WTC11 (cell line): ENCODE measurements at regions not wholly inside any gene's neighbourhood (a gene's known extent, or its start where the extent isn't known, plus 50 kb on each side); places are given as distances from the start of the nearest gene placed in this dataset.

Experiments
- ATF2 ChIP-seq: sonication (generic); formaldehyde crosslinking; IDR thresholded peaks from 2 replicates; pipeline ENCODE4 v1.8.1; 2022; ENCODE audit warnings: low read depth, missing genetic modification reagents, borderline replicate concordance
- FOXK1 ChIP-seq: sonication (generic); formaldehyde crosslinking; IDR thresholded peaks from 2 replicates; pipeline ENCODE4 v1.8.0; 2022; ENCODE audit warnings: mild to moderate bottlenecking, moderate library complexity, missing genetic modification reagents
- MAX ChIP-seq: sonication (generic); formaldehyde crosslinking; IDR thresholded peaks from 2 replicates; pipeline ENCODE4 v1.8.0; 2022; ENCODE audit warnings: mild to moderate bottlenecking, missing genetic modification reagents
- NFYB ChIP-seq: sonication (generic); formaldehyde crosslinking; conservative IDR thresholded peaks from 2 replicates; pipeline ENCODE4 v1.8.0; 2022; ENCODE audit warnings: low read depth, missing genetic modification reagents
- TEAD1 ChIP-seq: sonication (generic); formaldehyde crosslinking; IDR thresholded peaks from 2 replicates; pipeline ENCODE4 v1.8.0; 2022; ENCODE audit warnings: mild to moderate bottlenecking, missing genetic modification reagents
- TEAD4 ChIP-seq: sonication (generic); formaldehyde crosslinking; IDR thresholded peaks from 2 replicates; pipeline ENCODE4 v1.8.0; 2022; ENCODE audit warnings: mild to moderate bottlenecking, missing genetic modification reagents
- ZNF219 ChIP-seq: sonication (generic); formaldehyde crosslinking; IDR thresholded peaks from 2 replicates; pipeline ENCODE4 v1.8.0; 2023; ENCODE audit warnings: missing genetic modification reagents, mild to moderate bottlenecking, borderline replicate concordance
- ZNF416 ChIP-seq: fragments of 250-450 bp; sonication (Bioruptor Pico); IDR thresholded peaks from 2 replicates; pipeline ENCODE4 v1.9.0; 2021; ENCODE audit warnings: mild to moderate bottlenecking, inconsistent platforms
- TF ChIP-seq, protein P1 (sequence below): sonication (generic); formaldehyde crosslinking; IDR thresholded peaks from 2 replicates; pipeline ENCODE4 v1.8.0; 2022; ENCODE audit warnings: mild to moderate bottlenecking, missing genetic modification reagents
- TF ChIP-seq, protein P2 (sequence below): fragments of 200-600 bp; IDR thresholded peaks from 2 replicates; pipeline ENCODE4 v1.8.0; 2022; ENCODE audit warnings: antibody characterized with exemption
- TF ChIP-seq, protein P3 (sequence below): sonication (generic); formaldehyde crosslinking; IDR thresholded peaks from 2 replicates; pipeline ENCODE4 v1.8.1; 2023; ENCODE audit warnings: mild to moderate bottlenecking, missing genetic modification reagents, moderate library complexity
- TF ChIP-seq, protein P4 (sequence below): sonication (generic); formaldehyde crosslinking; IDR thresholded peaks from 2 replicates; pipeline ENCODE4 v1.8.0; 2023; ENCODE audit warnings: mild to moderate bottlenecking, missing genetic modification reagents

DNA sequence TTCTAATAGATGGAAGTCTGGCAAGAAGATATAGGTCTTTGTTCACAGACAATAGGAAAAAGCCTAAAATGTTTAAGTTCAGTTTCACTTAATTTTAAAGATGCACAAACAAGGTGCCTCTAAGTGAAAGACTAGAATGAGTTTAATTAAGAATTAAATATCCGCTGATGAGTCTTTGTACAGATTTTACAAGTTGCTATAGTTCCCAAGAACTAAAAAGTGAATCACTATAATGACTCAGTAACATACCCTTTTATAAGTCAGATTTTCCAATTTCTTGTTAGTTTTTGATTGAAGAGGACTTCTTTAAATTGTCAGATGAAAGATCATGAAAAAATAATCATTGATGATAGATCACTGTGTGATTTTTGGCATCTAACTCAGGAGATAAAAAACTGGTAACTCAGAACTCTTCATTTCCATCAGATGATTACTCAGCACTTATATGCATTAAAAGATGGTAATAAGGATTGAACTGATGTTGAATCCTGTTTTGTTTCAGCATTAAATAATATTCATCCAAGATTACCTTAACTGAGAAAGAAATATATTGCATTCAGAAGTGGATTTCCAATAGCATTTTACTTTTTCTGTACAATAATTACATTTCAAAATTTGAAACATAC is 59.0 kb upstream of the ST6GALNAC3 start:
- TF ChIP-seq, protein P1, sequence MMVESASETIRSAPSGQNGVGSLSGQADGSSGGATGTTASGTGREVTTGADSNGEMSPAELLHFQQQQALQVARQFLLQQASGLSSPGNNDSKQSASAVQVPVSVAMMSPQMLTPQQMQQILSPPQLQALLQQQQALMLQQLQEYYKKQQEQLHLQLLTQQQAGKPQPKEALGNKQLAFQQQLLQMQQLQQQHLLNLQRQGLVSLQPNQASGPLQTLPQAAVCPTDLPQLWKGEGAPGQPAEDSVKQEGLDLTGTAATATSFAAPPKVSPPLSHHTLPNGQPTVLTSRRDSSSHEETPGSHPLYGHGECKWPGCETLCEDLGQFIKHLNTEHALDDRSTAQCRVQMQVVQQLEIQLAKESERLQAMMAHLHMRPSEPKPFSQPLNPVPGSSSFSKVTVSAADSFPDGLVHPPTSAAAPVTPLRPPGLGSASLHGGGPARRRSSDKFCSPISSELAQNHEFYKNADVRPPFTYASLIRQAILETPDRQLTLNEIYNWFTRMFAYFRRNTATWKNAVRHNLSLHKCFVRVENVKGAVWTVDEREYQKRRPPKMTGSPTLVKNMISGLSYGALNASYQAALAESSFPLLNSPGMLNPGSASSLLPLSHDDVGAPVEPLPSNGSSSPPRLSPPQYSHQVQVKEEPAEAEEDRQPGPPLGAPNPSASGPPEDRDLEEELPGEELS: no peak
- TF ChIP-seq TEAD1: no peak
- no peak for TF ChIP-seq NFYB
- TF ChIP-seq TEAD4 (CRISPR knock-in tag): no peak
- TF ChIP-seq MAX (CRISPR knock-in tag): no peak
- TF ChIP-seq, protein P2, sequence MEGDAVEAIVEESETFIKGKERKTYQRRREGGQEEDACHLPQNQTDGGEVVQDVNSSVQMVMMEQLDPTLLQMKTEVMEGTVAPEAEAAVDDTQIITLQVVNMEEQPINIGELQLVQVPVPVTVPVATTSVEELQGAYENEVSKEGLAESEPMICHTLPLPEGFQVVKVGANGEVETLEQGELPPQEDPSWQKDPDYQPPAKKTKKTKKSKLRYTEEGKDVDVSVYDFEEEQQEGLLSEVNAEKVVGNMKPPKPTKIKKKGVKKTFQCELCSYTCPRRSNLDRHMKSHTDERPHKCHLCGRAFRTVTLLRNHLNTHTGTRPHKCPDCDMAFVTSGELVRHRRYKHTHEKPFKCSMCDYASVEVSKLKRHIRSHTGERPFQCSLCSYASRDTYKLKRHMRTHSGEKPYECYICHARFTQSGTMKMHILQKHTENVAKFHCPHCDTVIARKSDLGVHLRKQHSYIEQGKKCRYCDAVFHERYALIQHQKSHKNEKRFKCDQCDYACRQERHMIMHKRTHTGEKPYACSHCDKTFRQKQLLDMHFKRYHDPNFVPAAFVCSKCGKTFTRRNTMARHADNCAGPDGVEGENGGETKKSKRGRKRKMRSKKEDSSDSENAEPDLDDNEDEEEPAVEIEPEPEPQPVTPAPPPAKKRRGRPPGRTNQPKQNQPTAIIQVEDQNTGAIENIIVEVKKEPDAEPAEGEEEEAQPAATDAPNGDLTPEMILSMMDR: no peak
- TF ChIP-seq, protein P3, sequence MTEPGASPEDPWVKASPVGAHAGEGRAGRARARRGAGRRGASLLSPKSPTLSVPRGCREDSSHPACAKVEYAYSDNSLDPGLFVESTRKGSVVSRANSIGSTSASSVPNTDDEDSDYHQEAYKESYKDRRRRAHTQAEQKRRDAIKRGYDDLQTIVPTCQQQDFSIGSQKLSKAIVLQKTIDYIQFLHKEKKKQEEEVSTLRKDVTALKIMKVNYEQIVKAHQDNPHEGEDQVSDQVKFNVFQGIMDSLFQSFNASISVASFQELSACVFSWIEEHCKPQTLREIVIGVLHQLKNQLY (CRISPR knock-in tag): no peak
- no peak for TF ChIP-seq ATF2 (CRISPR knock-in tag)
- no peak for TF ChIP-seq FOXK1 (CRISPR knock-in tag)
- TF ChIP-seq ZNF219: no peak
- TF ChIP-seq ZNF416: no peak
- TF ChIP-seq, protein P4, sequence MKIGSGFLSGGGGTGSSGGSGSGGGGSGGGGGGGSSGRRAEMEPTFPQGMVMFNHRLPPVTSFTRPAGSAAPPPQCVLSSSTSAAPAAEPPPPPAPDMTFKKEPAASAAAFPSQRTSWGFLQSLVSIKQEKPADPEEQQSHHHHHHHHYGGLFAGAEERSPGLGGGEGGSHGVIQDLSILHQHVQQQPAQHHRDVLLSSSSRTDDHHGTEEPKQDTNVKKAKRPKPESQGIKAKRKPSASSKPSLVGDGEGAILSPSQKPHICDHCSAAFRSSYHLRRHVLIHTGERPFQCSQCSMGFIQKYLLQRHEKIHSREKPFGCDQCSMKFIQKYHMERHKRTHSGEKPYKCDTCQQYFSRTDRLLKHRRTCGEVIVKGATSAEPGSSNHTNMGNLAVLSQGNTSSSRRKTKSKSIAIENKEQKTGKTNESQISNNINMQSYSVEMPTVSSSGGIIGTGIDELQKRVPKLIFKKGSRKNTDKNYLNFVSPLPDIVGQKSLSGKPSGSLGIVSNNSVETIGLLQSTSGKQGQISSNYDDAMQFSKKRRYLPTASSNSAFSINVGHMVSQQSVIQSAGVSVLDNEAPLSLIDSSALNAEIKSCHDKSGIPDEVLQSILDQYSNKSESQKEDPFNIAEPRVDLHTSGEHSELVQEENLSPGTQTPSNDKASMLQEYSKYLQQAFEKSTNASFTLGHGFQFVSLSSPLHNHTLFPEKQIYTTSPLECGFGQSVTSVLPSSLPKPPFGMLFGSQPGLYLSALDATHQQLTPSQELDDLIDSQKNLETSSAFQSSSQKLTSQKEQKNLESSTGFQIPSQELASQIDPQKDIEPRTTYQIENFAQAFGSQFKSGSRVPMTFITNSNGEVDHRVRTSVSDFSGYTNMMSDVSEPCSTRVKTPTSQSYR: no peak
